Heart left ventricle (tissue), 13 donors: ENCODE measurements at regions not wholly inside any gene's neighbourhood (a gene's known extent, or its start where the extent isn't known, plus 50 kb on each side); places are given as distances from the start of the nearest gene placed in this dataset.

Experiments
- POLR2A ChIP-seq, 2 donors: fragments of 450-650 bp; IDR thresholded peaks; one replicate each; pipeline ENCODE4 v1.6.1; 2017; ENCODE audit warnings: antibody characterized with exemption in 2 of 2, mild to moderate bottlenecking in 2 of 2, moderate library complexity in 2 of 2
- TF ChIP-seq, protein P1 (sequence below), 12 donors: fragments of 200-600 bp; sonication (generic) in 4 of 12; IDR thresholded peaks; one replicate each; pipeline versions ENCODE4 v1.5.0 to v1.8.0; 2018 to 2022; ENCODE audit warnings: antibody characterized with exemption in 12 of 12, mild to moderate bottlenecking in 5 of 12
- donor health status: ischemic (EF 13 %, LVEDD 7.1; RV severe dilation, severe dysfunction).
- donor health status: DM: no; HTN: yes; CAD: no.
- donor health status: DM: no; HTN: no; CAD: no.
- donor health status: ischemic (EF 25% LVEDD 6.9; RV normal size, moderate dysfunction).
- donor health status: ischemic (EF 25% LVEDD 5.7; RV mildly dilated, moderate dysfunction).
- donor health status: ischemic (EF 35%, LVEDD 5.7; RV mildly dilated, moderate dysfunction).
- donor health status: nonischemic (EF 11% LVEDD 7.7; RV severe dilation, severe dysfunction).
- donor health status: DM: yes; HTN: yes; CAD: no.
- donor health status: PGD.
- donor health status: ischemic (EF 29% LVEDD 5.4; RV normal size, mild dysfunction).
- donor health status: nonischemic (EF 23%, LVEDD 6.1; RV moderate dilation, normal function).

DNA sequence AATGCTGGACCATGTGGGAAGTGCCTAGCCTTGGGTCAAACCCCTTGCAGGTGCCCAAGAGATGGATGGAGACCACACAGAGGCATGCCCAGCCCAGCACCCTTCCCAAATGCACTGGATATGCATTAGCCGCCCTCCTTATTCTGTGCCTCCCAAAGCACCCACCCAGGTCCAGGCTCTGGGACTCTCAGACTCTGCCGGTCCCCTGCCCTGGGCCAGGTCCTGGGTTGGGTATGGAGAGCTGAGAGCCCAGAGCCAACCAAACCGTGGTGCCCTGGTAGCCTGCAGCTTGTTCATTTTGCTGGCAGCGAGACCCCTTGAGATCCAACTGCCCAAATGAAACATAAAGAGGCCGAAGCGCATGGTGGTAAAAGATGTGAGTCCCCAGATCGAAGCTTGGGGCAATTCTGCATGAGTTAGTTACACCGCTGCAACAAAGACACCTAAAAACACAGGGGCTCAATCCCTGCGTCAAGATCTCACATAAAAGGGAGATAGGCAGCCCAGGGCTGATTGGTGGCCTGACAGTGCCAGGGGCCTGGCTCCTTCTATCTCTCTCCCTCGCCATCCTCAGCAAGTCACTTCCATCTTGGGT, 61.5 kb downstream of the MYEOV start:
- TF ChIP-seq, protein P1, sequence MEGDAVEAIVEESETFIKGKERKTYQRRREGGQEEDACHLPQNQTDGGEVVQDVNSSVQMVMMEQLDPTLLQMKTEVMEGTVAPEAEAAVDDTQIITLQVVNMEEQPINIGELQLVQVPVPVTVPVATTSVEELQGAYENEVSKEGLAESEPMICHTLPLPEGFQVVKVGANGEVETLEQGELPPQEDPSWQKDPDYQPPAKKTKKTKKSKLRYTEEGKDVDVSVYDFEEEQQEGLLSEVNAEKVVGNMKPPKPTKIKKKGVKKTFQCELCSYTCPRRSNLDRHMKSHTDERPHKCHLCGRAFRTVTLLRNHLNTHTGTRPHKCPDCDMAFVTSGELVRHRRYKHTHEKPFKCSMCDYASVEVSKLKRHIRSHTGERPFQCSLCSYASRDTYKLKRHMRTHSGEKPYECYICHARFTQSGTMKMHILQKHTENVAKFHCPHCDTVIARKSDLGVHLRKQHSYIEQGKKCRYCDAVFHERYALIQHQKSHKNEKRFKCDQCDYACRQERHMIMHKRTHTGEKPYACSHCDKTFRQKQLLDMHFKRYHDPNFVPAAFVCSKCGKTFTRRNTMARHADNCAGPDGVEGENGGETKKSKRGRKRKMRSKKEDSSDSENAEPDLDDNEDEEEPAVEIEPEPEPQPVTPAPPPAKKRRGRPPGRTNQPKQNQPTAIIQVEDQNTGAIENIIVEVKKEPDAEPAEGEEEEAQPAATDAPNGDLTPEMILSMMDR (IDR thresholded peaks at IDR 0.05) = no peak
- no peak for TF ChIP-seq POLR2A (IDR thresholded peaks at IDR 0.05)
